ENCODE measurements at regions not wholly inside any gene's neighbourhood (a gene's known extent, or its start where the extent isn't known, plus 50 kb on each side); places are given as distances from the start of the nearest gene placed in this dataset.
"Not testable (repeated sequence)": the region's sequence is repeated elsewhere in the genome, so short reads cannot be mapped to it uniquely, and the experiment has no call there.

GRCh38 chr7:34333925-34334324, 324.1 kb upstream of the NPSR1 start:
- DNase-seq: no peak

GRCh38 chr7:34337163-34337562, 320.9 kb upstream of the NPSR1 start:
- no peak for DNase-seq

- DNase-seq: no peak
Observed at GRCh38 chr7:34338961-34339526, 319.0 kb upstream of the NPSR1 start.

GRCh38 chr7:34341326-34341725, 316.7 kb upstream of the NPSR1 start:
- DNase-seq: peak; percentile 13

- DNase-seq: no peak
Observed at GRCh38 chr7:34342387-34342786, 315.6 kb upstream of the NPSR1 start.

- no peak for DNase-seq
Observed at GRCh38 chr7:34343667-34344066, 314.4 kb upstream of the NPSR1 start.

- no peak for DNase-seq
Observed at GRCh38 chr7:34354011-34354410, 304.0 kb upstream of the NPSR1 start.

- DNase-seq: no peak
Observed at GRCh38 chr7:34354899-34355298, 303.1 kb upstream of the NPSR1 start.

GRCh38 chr7:34357068-34357467, 300.9 kb upstream of the NPSR1 start:
- DNase-seq: no peak

- no peak for DNase-seq
Observed at GRCh38 chr7:34357946-34358345, 300.1 kb upstream of the NPSR1 start.

- not testable (repeated sequence) for DNase-seq
Observed at GRCh38 chr7:34358578-34358977, 299.4 kb upstream of the NPSR1 start.

GRCh38 chr7:34361663-34362250, 296.3 kb upstream of the NPSR1 start:
- DNase-seq: no peak

GRCh38 chr7:34362621-34363020, 295.4 kb upstream of the NPSR1 start:
- no peak for DNase-seq

GRCh38 chr7:34364130-34364529, 293.9 kb upstream of the NPSR1 start:
- no peak for DNase-seq

GRCh38 chr7:34365011-34365410, 293.0 kb upstream of the NPSR1 start:
- DNase-seq: no peak

- DNase-seq: no peak
Observed at GRCh38 chr7:34365611-34366010, 292.4 kb upstream of the NPSR1 start.

GRCh38 chr7:34371922-34372321, 286.1 kb upstream of the NPSR1 start:
- DNase-seq: no peak

- DNase-seq: no peak
Observed at GRCh38 chr7:34373940-34374339, 284.1 kb upstream of the NPSR1 start.

GRCh38 chr7:34382166-34382893, 275.7 kb upstream of the NPSR1 start:
- no peak for DNase-seq

GRCh38 chr7:34385384-34385783, 272.6 kb upstream of the NPSR1 start:
- DNase-seq: no peak

- DNase-seq: no peak
Observed at GRCh38 chr7:34389332-34390078, 268.5 kb upstream of the NPSR1 start.

GRCh38 chr7:34390103-34390502, 267.9 kb upstream of the NPSR1 start:
- no peak for DNase-seq

GRCh38 chr7:34392972-34393371, 265.0 kb upstream of the NPSR1 start:
- no peak for DNase-seq

Data from left kidney (tissue), 1 donor.